ENCODE measurements at regions not wholly inside any gene's neighbourhood (a gene's known extent, or its start where the extent isn't known, plus 50 kb on each side); places are given as distances from the start of the nearest gene placed in this dataset.

DNA sequence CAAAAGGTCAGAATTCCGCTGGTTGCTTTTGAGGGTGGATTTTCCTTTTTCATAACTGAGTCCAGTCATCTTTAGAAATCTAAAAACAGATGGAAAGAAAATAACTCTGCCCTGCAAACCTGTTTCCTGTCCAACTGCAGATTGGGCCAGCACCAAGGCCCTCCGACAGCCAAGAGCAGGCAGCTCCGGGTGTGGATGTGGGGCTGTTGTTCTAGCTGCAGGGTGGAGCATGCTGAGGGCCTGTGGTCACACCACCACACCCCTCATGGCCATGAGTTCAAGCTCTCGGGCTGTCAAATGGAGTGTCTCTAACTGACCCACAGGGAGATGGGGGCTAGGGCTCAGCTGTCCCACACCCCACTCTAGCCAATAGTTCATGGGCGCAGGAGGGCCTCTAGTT is 69.3 kb upstream of the BZW1 start:
- H2AFZ ChIP-seq (ENCODE audit: low read depth, low read length): peak overlapping the region; percentile 42
- H3K4me3 ChIP-seq (replicated peaks in 1 of 3; ENCODE audit: insufficient read depth in 1 of 3, low read depth in 1 of 3, low read length in 3 of 3): no peak overlapping the region
- no peaks in the 10 kb centered on the region for H3K27me3 ChIP-seq (ENCODE audit: control insufficient read depth in 2 of 2, insufficient read depth in 2 of 2, low read length in 2 of 2)
- H4K20me1 ChIP-seq (replicated peaks; ENCODE audit: control insufficient read depth, extremely low read depth, insufficient read depth, low read length): no peaks in the 10 kb centered on the region
- BruUV-seq (replicated peaks): no TSS peak
- H3K27ac ChIP-seq (ENCODE audit: insufficient read depth, low read depth, low read length): no peak overlapping the region
- ChIA-PET POLR2A (no interaction called here), CTCF (interaction anchor here (0.7 to 1.6 kb wide), 3 partner anchors 23 to 29 kb away, joined by 3 to 6 read pairs (median 3); no protein-coding TSS in a partner anchor)
- H3K36me3 ChIP-seq (ENCODE audit: control insufficient read depth in 2 of 2, extremely low read depth in 1 of 2, insufficient read depth in 2 of 2, low read length in 2 of 2): no peaks in the 10 kb centered on the region
- DNase-seq (ENCODE audit: low read depth, low spot score) (peak; percentile 81), FAIRE-seq (peak; percentile 70)
- dilution Hi-C loops (cut with MboI; ENCODE audit: extremely low pct_ligation_motif_present, low sequenced_read_pairs): no loop called here
- no peak overlapping the region for H3K9ac ChIP-seq (replicated peaks; ENCODE audit: extremely low read depth, insufficient read depth, low read length)
- no peaks in the 10 kb centered on the region for H3K9me3 ChIP-seq (replicated peaks; ENCODE audit: control insufficient read depth, insufficient read depth, low read length)
- no peak for TF ChIP-seq MAX (IDR thresholded peaks at IDR 0.05; ENCODE audit: insufficient read depth, insufficient read length)
- no peak for TF ChIP-seq FOS (IDR thresholded peaks at IDR 0.05; ENCODE audit: borderline replicate concordance, insufficient read depth, low read length)
- no peak overlapping the region for H3K4me2 ChIP-seq (ENCODE audit: insufficient read depth, low read length)
- H3K79me2 ChIP-seq (ENCODE audit: control insufficient read depth, insufficient read depth, low read length): no peaks in the 10 kb centered on the region
- intact Hi-C loops (cut with micrococcal nuclease): loop anchor here (1.0 kb wide), 2 partner anchors 19 to 69 kb away; partner anchors contain the start of gene BZW1
- H3K9me1 ChIP-seq (replicated peaks; ENCODE audit: control insufficient read depth, extremely low read depth, insufficient read depth, low read length): no peaks in the 10 kb centered on the region
- peaks cover 9% of the 10 kb centered on the region for H3K4me1 ChIP-seq (ENCODE audit: control insufficient read depth, extremely low read depth, insufficient read depth, low read length)

- Histone ChIP-seq H3K9ac (replicated peaks; ENCODE audit: extremely low read depth, insufficient read depth, low read length) (no peak overlapping the region), H2AFZ (ENCODE audit: low read depth, low read length) (no peak overlapping the region), H3K4me2 (ENCODE audit: insufficient read depth, low read length) (no peak overlapping the region), H3K4me3 (replicated peaks in 1 of 3; ENCODE audit: insufficient read depth in 1 of 3, low read depth in 1 of 3, low read length in 3 of 3) (no peak overlapping the region), H3K9me1 (replicated peaks; ENCODE audit: control insufficient read depth, extremely low read depth, insufficient read depth, low read length) (no peaks in the 10 kb centered on the region), H4K20me1 (replicated peaks; ENCODE audit: control insufficient read depth, extremely low read depth, insufficient read depth, low read length) (no peaks in the 10 kb centered on the region), H3K4me1 (ENCODE audit: control insufficient read depth, extremely low read depth, insufficient read depth, low read length) (peaks cover 9% of the 10 kb centered on the region), H3K27me3 (ENCODE audit: control insufficient read depth in 2 of 2, insufficient read depth in 2 of 2, low read length in 2 of 2) (no peaks in the 10 kb centered on the region), H3K27ac (ENCODE audit: insufficient read depth, low read depth, low read length) (no peak overlapping the region), H3K36me3 (ENCODE audit: control insufficient read depth in 2 of 2, extremely low read depth in 1 of 2, insufficient read depth in 2 of 2, low read length in 2 of 2) (no peaks in the 10 kb centered on the region), H3K9me3 (replicated peaks; ENCODE audit: control insufficient read depth, insufficient read depth, low read length) (no peaks in the 10 kb centered on the region), H3K79me2 (ENCODE audit: control insufficient read depth, insufficient read depth, low read length) (no peaks in the 10 kb centered on the region)
- intact Hi-C loops (cut with micrococcal nuclease): no loop called here
- no peak for FAIRE-seq
- TF ChIP-seq JUN (IDR thresholded peaks at IDR 0.05; ENCODE audit: borderline replicate concordance, insufficient read depth, insufficient read length, low read depth): no peak
- POLR2A ChIA-PET: no interaction called here
- BruUV-seq (replicated peaks): no TSS peak
- DNase-seq (ENCODE audit: low read depth, low spot score): no peak
- CTCF ChIA-PET: interaction anchor here (0.7 to 1.6 kb wide), 3 partner anchors 22 to 30 kb away, joined by 3 to 6 read pairs (median 3); no protein-coding TSS in a partner anchor
- dilution Hi-C loops (cut with MboI; ENCODE audit: extremely low pct_ligation_motif_present, low sequenced_read_pairs): no loop called here
Measured at GRCh38 chr2:200743042-200743676, 68.6 kb upstream of the BZW1 start.

Data from endothelial cell of umbilical vein (primary cell).